ENCODE measurements at regions not wholly inside any gene's neighbourhood (a gene's known extent, or its start where the extent isn't known, plus 50 kb on each side); places are given as distances from the start of the nearest gene placed in this dataset.

- no peak overlapping the region for H3K4me3 ChIP-seq (replicated peaks in 1 of 3)
- H3K27ac ChIP-seq, result no peak overlapping the region
- WGBS, 2 donors, result 100% methylated on average over 2 of the region's 3 CpGs; no CpG with 5 or more reads in 1 of the 2 donors
- H3K9me3 ChIP-seq, result no peaks in the 10 kb centered on the region
- H3K36me3 ChIP-seq, result no peaks in the 10 kb centered on the region
- no peak for TF ChIP-seq CTCF (IDR thresholded peaks at IDR 0.05)
- TF ChIP-seq POLR2A (IDR thresholded peaks at IDR 0.05), result no peak
- DNase-seq, result no peak
- H3K4me1 ChIP-seq, result no peaks in the 10 kb centered on the region
- intact Hi-C loops (cut with DNase I), result no loop called here
- no peaks in the 10 kb centered on the region for H3K27me3 ChIP-seq
These were observed 1066.0 kb downstream of the GLUD2 start for GRCh38 chrX:122113376-122113775.

GRCh38 chrX:122113896-122114295 is 1066.5 kb downstream of the GLUD2 start:
- intact Hi-C loops (cut with DNase I), result no loop called here
- TF ChIP-seq CTCF (IDR thresholded peaks at IDR 0.05) (no peak), POLR2A (IDR thresholded peaks at IDR 0.05) (no peak)
- WGBS, 2 donors, result 88 to 92% methylated on average over 4 of the region's 4 CpGs
- no peak overlapping the region for H3K4me3 ChIP-seq (replicated peaks in 1 of 3)
- H3K27me3 ChIP-seq, result no peaks in the 10 kb centered on the region
- no peak for DNase-seq
- H3K27ac ChIP-seq, result no peak overlapping the region
- no peaks in the 10 kb centered on the region for H3K36me3 ChIP-seq
- H3K9me3 ChIP-seq, result no peaks in the 10 kb centered on the region
- no peaks in the 10 kb centered on the region for H3K4me1 ChIP-seq

GRCh38 chrX:122115604-122116003 is 1068.2 kb downstream of the GLUD2 start:
- Histone ChIP-seq H3K36me3 (no peaks in the 10 kb centered on the region), H3K27me3 (no peaks in the 10 kb centered on the region), H3K27ac (no peak overlapping the region), H3K4me3 (replicated peaks in 1 of 3) (no peak overlapping the region), H3K4me1 (no peaks in the 10 kb centered on the region), H3K9me3 (no peaks in the 10 kb centered on the region)
- intact Hi-C loops (cut with DNase I), result no loop called here
- WGBS, 2 donors, result 77 to 79% methylated on average over 6 of the region's 6 CpGs
- TF ChIP-seq CTCF (IDR thresholded peaks at IDR 0.05), result no peak
- no peak for TF ChIP-seq POLR2A (IDR thresholded peaks at IDR 0.05)
- DNase-seq, result no peak

- H3K27ac ChIP-seq, result no peak overlapping the region
- no peak for TF ChIP-seq POLR2A (IDR thresholded peaks at IDR 0.05)
- no peak for TF ChIP-seq CTCF (IDR thresholded peaks at IDR 0.05)
- no peak for DNase-seq
- H3K9me3 ChIP-seq, result no peaks in the 10 kb centered on the region
- no peaks in the 10 kb centered on the region for H3K27me3 ChIP-seq
- H3K4me3 ChIP-seq (replicated peaks in 1 of 3), result no peak overlapping the region
- H3K36me3 ChIP-seq, result no peaks in the 10 kb centered on the region
- H3K4me1 ChIP-seq, result no peaks in the 10 kb centered on the region
- intact Hi-C loops (cut with DNase I), result no loop called here
These were observed 1064.7 kb upstream of the GRIA3 start for GRCh38 chrX:122119361-122119760.

- intact Hi-C loops (cut with DNase I), result no loop called here
- no peaks in the 10 kb centered on the region for H3K9me3 ChIP-seq
- no peaks in the 10 kb centered on the region for H3K4me1 ChIP-seq
- H3K27ac ChIP-seq, result no peak overlapping the region
- H3K4me3 ChIP-seq (replicated peaks in 1 of 3), result no peak overlapping the region
- TF ChIP-seq CTCF (IDR thresholded peaks at IDR 0.05), result no peak
- TF ChIP-seq POLR2A (IDR thresholded peaks at IDR 0.05), result no peak
- 74 to 90% methylated on average over 2 of the region's 2 CpGs for WGBS, 2 donors
- DNase-seq, result no peak
- H3K27me3 ChIP-seq, result no peaks in the 10 kb centered on the region
- no peaks in the 10 kb centered on the region for H3K36me3 ChIP-seq
These were observed 1061.8 kb upstream of the GRIA3 start for GRCh38 chrX:122122274-122122673.

Data from thyroid gland (tissue), 4 donors.